NCI-H128 (cell line): ENCODE measurements at regions not wholly inside any gene's neighbourhood (a gene's known extent, or its start where the extent isn't known, plus 50 kb on each side); places are given as distances from the start of the nearest gene placed in this dataset.
"Not testable (repeated sequence)": the region's sequence is repeated elsewhere in the genome, so short reads cannot be mapped to it uniquely, and the experiment has no call there.

Experiments
- DNase-seq: peaks from one replicate; lab custom pipeline; 2025; ENCODE audit not compliant: unreplicated experiment; lab: John Stamatoyannopoulos, UW

GRCh38 chr14:22112004-22112403 lies 438.4 kb upstream of the OR4E1 start:
- no peak for DNase-seq

GRCh38 chr14:22107753-22108152 lies 434.1 kb upstream of the OR4E1 start:
- DNase-seq = no peak

DNA sequence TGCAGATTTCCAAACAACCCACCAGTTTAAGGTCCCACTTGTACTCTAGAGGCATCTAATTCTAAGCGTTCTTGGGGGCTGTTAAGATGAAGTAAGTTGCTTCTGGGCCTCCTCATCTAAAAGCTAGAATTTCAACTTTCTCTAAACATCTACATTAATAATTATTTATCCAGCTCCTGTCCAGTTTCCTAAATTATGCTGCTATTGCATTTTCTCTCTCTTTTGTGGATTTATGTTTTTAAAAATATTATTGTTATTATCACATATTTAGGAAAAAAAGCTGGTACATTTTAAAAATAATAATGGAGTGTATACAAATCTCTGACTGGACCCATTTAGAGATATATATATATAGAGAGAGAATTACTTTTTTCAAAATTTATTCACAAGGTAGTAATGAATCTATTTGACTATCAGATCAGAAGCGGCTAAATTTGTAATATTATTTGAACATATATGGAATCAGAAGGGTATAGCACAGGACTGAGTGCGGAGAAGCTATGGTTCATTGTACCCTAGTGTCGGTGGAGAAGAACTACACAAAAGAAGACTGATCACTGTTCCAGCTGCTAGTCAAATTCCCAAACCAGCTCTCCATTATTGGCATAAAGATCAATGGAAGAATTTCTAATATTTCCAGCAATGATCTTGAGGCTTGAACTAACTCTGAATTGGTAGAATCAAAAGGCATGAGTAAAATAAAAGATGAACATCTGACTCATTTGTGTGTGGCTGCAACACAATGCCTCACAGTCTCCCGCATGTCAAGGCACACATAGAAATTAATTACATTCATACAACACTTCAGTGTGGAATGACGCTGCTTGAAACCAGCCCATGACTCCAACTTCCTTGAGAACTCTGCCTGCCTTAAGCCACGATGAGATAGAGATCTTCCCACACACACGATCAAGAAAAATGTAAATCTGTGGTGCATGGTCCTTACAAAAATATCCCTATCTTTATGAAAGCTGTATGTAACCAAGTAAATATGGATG lies 433.4 kb upstream of the OR4E1 start:
- no peak for DNase-seq

DNA sequence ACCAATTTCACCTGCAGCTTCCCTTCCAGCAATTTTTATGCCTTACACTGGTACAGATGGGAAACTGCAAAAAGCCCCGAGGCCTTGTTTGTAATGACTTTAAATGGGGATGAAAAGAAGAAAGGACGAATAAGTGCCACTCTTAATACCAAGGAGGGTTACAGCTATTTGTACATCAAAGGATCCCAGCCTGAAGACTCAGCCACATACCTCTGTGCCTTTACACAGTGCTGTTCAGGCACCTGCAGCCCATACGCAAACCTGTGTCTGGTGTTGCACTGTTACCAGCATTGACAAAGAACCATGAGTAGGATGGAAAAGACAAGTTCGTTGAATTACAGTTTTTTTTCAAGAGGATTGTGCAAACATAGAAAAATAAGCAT lies 432.0 kb upstream of the OR4E1 start:
- DNase-seq = no peak

DNA sequence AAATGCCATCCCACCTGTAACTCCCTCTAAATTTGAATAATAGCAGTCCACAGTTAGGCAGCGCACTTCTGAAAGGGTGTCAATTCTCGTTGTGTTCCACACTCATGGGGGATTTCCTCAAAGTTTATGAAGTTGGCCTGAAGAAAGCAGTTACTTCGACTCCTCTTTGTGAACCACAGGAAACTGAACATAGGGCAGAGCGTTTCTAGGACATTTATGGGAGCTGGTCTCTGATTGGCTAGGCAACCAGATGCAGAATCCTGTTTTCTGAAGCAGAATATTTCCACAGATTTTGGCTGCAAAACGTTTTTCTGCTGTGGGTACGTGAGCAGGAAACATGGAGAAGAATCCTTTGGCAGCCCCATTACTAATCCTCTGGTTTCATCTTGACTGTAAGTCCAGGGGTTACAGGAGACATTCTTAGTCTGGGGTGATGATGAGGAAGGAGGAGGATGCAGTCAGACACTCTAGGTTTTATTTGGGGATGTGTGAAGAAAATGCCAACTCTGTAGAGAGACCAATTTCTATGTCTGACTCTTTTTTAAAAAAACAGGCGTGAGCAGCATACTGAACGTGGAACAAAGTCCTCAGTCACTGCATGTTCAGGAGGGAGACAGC lies 431.5 kb upstream of the OR4E1 start:
- no peak for DNase-seq

DNA sequence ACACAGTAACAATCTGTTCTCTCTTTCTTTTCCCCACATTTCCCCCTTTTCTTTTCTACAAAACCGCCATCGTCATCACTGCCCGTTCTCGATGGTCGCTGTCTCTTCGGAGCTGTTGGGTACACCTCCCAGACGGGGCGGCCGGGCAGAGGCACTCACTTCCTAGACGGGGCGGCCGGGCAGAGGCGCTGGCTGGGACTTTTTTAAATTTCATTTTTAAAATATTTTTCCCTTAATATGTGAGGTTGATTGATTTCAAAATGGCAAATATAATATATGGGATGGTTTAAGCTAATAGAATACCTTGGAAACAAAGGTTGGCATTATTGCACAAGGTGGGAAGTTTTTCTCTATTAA lies 427.1 kb upstream of the OR4E1 start:
- DNase-seq = not testable (repeated sequence)

GRCh38 chr14:22099942-22100763 lies 426.5 kb upstream of the OR4E1 start:
- no peak for DNase-seq

DNA sequence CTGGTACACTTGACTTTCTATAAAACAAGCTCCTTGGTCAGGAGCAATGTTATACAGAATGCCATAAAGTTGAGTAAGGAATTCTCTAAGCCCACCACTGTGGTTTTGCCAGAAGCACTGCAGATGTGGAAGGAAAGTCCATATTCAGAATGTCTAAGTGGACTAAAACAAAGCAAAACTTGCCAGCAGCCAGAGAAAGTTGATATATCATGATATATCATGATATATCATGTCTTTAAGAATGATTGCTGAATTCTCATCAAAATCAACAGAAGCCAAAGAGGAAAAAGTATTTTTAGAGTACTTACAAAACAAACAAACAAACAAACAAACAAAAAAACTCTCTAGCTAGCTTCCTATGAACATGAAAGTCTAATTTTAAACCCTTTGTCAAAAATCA lies 424.8 kb upstream of the OR4E1 start:
- no peak for DNase-seq

- no peak for DNase-seq
These were observed 424.1 kb upstream of the OR4E1 start for GRCh38 chr14:22097586-22098292.

DNA sequence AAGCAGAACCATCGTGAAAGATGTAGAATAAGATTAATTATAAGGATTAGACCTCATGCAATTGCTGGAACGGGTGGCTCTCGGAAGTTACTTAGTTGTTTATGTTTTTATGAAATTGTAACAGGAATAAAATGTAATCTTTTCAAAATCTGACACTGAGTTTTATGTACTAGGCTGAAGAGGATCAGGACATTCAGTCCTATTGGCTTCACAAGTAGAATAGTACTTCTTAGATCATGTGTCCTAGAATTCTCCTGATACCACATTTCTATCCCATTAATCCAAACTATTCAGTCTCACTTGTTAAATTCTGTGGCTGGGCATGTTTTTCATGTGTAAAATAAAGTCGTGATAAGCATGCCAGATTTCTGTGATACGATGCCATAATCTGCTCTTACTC lies 423.5 kb upstream of the OR4E1 start:
- DNase-seq = no peak

- DNase-seq = no peak
These were observed 422.9 kb upstream of the OR4E1 start for GRCh38 chr14:22096514-22096895.

DNA sequence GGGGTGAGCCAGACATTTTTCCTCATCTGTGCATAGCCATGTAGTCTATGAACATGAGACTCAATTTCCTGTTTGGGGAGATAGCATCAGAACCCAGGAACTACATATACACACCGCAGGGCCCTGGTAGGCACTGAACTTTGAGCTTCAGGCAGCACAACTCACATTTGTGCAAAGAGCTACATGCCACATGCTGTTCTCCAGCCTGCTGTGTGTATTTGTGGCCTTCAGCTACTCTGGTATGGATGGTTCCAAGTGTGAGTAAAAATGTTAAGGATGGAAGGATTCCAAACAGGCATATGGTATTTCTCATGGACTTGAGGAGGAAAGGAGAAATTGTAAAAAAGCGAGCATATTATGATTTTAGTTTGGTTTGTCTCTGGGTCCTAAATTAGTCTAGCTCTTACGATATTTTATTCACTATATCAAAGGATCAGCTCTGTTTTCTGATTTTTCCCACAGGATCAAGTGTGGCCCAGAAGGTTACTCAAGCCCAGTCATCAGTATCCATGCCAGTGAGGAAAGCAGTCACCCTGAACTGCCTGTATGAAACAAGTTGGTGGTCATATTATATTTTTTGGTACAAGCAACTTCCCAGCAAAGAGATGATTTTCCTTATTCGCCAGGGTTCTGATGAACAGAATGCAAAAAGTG lies 422.4 kb upstream of the OR4E1 start:
- DNase-seq = no peak

- no peak for DNase-seq
These were observed 416.3 kb upstream of the OR4E1 start for GRCh38 chr14:22089940-22090339.

DNA sequence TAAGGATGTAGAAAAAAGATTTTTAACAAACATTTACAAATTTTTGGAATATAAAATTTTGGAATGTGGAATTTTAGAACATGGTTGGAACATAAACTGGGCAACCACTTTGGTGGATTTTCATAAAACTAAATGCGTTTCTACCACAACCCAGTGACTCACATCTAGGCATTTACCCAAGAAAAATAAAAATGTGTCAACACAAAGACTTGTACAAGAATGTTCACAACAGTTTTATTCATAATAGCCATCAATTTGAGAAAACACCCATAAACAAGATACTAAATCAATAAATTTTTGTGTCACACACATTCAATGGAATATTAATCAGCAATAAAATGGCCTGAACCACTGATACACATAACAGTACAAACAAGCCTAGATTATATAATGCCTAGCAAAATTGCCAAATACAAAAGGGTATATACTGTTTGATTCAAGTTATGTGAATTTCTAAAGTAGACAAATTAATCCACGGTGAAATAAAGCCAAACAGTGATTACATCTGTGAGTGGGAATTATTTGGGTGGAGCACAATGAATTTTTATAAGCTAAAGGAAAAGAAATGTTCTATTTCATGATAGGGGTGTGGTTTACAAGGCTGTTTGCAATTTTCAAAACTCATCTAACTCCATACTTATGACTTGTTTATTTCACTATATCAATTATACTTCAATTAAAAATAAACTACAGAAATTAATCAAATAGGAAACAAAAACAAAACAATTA lies 415.2 kb upstream of the OR4E1 start:
- no peak for DNase-seq

DNA sequence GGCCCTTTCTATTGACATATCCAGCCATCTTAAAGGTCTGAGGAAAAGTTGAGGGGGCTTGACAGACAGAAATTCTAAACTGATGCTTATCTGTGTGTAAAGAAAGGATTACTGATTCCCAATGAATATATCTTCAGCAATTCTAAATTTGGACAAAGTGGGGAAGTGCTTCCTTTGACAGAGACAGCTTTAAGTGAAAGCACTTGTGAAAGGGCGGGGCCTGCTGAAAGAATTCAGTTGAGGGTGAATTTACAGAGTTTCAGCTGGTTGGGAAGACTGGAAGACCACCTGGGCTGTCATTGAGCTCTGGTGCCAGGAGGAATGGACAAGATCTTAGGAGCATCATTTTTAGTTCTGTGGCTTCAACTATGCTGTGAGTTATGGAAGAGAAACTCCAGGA lies 412.5 kb upstream of the OR4E1 start:
- no peak for DNase-seq

- DNase-seq = peak; percentile 1
These were observed 411.0 kb upstream of the OR4E1 start for GRCh38 chr14:22084393-22085281.

- no peak for DNase-seq
These were observed 407.7 kb upstream of the OR4E1 start for GRCh38 chr14:22081337-22081736.

DNA sequence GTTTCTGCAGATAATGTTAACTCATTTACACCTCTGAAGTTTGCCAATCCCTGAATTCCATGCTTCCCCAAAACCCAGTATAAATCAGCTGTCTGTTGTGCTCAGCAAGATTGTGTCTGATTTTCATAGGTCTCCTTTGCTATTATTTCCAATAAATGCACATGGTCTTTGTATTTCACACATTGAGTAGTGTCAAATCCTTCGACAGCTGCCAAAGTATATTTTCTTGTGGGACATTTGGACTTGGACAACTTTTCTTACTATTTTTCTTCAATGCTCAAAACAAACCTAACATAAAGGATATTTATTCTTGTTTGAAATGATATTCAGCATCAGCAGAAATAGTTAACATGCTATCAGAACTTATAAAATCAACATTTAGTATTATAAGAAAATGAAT lies 406.1 kb upstream of the OR4E1 start:
- DNase-seq = no peak

- no peak for DNase-seq
These were observed 400.2 kb upstream of the OR4E1 start for GRCh38 chr14:22073801-22074200.
